Choroid plexus epithelial cell (primary cell): ENCODE measurements at regions not wholly inside any gene's neighbourhood (a gene's known extent, or its start where the extent isn't known, plus 50 kb on each side); places are given as distances from the start of the nearest gene placed in this dataset.
"Not testable (repeated sequence)": the region's sequence is repeated elsewhere in the genome, so short reads cannot be mapped to it uniquely, and the experiment has no call there.

ENCODE experiments used
- DNase-seq: peaks from one replicate; pipeline ENCODE4 v3.0.0-alpha.2; 2010; ENCODE audit warnings: low read depth
- H3K4me3 ChIP-seq: 2 replicates; pipeline ENCODE4 v1.5.1; 2011; ENCODE audit warnings: low read depth, mild to moderate bottlenecking, control low read depth, low read length, moderate library complexity
- CTCF ChIP-seq: conservative IDR thresholded peaks from 2 replicates; pipeline ENCODE4 v1.5.1; 2011; ENCODE audit warnings: low read depth, mild to moderate bottlenecking, control low read depth, inconsistent platforms, low read length, moderate library complexity

- no peak for TF ChIP-seq CTCF
- DNase-seq, result no peak
- no peak overlapping the region for H3K4me3 ChIP-seq
These were observed 202.8 kb downstream of the KDM5D start for GRCh38 chrY:19541475-19542306.

GRCh38 chrY:19535697-19536096 lies 208.8 kb downstream of the KDM5D start:
- H3K4me3 ChIP-seq, DNase-seq: not testable (repeated sequence)

- no peak for DNase-seq
- no peak for TF ChIP-seq CTCF
These were observed 222.6 kb downstream of the KDM5D start for GRCh38 chrY:19521976-19522375.

GRCh38 chrY:19503092-19503449 lies 241.5 kb downstream of the KDM5D start:
- no peak for TF ChIP-seq CTCF
- DNase-seq, result no peak
- H3K4me3 ChIP-seq, result no peak overlapping the region

More at GRCh38 chrY:19521976-19522375, 222.6 kb downstream of the KDM5D start:
- H3K4me3 ChIP-seq, result no peak overlapping the region

- no peak for DNase-seq
- H3K4me3 ChIP-seq, result no peak overlapping the region
- TF ChIP-seq CTCF, result no peak
These were observed 242.1 kb downstream of the KDM5D start for GRCh38 chrY:19502169-19503091.

- no peak for TF ChIP-seq CTCF
- no peak overlapping the region for H3K4me3 ChIP-seq
- DNase-seq, result no peak
These were observed 246.0 kb downstream of the KDM5D start for GRCh38 chrY:19498556-19498955.

- no peak for DNase-seq
- no peak overlapping the region for H3K4me3 ChIP-seq
- TF ChIP-seq CTCF, result no peak
These were observed 257.0 kb downstream of the KDM5D start for GRCh38 chrY:19487494-19487893.
